Activated gamma-delta T cell (primary cell): ENCODE measurements at regions not wholly inside any gene's neighbourhood (a gene's known extent, or its start where the extent isn't known, plus 50 kb on each side); places are given as distances from the start of the nearest gene placed in this dataset.

ENCODE experiments used
- DNase-seq: peaks from one replicate; lab custom pipeline; 2025; lab: John Stamatoyannopoulos, UW

DNA sequence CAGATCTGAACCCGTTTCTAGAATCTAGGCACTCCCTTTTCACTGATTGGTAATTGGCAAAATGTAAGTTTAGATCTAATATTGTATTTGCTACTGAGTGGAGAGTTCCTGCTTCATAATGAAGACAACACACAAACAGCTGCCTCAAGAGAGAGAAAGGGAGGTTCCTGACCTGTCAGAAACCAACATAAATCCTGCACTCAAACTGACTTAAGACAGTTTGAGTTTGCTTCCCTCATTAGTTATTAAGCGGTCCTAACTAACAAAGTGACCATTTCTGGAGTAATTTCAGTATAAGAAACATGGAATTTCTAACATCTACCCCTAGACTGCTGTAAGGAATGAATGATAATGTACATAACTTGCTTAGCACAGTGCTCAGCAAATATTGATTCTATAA is 191.2 kb downstream of the METTL4 start:
- DNase-seq: no peak

- DNase-seq: no peak
Measured at GRCh38 chr18:2381539-2381938, 189.8 kb downstream of the METTL4 start.

DNA sequence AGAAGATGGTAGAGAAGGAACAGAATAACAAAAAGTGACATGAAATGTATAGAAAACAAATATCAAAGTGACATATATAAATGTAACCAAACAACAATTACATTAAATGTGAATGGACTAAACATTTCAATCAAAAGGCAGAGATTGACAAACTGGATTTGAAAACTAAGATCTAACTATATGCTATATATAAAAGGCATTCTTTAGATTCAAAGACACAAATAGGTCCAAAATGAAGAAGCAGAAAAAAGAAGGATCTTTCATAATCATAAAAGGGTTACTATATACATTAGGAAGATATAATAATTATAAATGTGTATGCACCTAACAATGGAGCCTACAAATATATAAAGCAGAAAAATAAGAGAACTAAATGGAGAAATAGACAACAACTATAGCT is 183.7 kb downstream of the METTL4 start:
- DNase-seq: no peak

- no peak for DNase-seq
Measured at GRCh38 chr18:2390158-2390557, 181.1 kb downstream of the METTL4 start.

GRCh38 chr18:2391470-2391869 is 179.8 kb downstream of the METTL4 start:
- no peak for DNase-seq

DNA sequence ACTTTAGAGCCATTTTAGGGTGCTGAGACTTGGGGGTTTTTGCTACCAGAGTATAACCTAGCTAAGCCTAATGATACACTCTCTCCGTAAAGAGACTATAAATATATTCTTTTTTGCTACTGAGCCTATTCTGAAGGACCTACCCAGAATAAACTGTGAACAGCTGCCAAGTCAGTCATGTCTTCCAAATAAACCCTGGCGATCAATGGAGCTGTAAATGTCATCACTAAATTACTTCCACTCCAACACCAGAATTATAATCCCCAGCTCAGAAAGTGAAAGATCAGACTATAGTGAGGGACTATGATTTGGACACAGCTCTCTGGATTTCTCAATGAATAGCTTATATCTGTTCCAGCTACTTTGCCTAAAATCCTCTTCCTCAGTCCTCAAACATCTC is 178.9 kb downstream of the METTL4 start:
- no peak for DNase-seq

- no peak for DNase-seq
Measured at GRCh38 chr18:2394684-2395083, 176.6 kb downstream of the METTL4 start.

GRCh38 chr18:2395427-2396161 is 175.7 kb downstream of the METTL4 start:
- DNase-seq: no peak

DNA sequence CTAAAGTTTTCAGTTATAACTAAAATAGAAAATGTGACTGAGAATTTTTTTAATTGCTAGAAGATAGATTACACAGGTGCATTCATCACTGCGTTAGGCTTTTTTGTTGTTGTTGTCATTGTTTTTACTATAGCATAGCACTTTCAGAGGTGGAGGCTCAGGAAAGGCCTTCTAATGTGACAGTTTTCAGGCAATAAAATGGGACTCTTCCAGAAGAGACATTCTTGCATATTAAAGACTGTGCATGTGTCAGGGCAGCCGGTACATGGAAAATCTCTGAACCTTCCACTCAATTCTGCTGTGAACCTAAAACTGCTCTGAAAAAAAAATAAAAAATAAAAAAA is 175.2 kb downstream of the METTL4 start:
- no peak for DNase-seq

- no peak for DNase-seq
Measured at GRCh38 chr18:2400701-2401196, 170.6 kb downstream of the METTL4 start.

DNA sequence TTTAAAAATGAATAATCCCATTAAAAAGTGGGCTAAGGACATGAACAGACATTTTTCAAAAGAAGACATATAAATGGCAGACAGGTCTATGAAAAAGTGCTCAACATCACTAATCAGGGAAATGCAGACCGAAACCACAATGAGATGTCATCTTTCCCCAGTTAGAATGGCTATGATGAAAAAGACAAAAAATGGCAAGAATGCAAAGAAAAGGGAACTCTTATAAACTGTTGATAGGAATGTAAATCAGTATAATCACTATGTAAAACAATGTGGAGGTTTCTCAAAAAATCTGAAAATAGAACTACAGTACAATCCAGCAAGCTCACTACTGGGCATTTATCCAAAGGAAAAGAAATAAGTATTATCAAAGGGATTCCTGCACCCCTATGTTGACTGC is 169.2 kb downstream of the METTL4 start:
- no peak for DNase-seq

GRCh38 chr18:2406544-2406943 is 164.8 kb downstream of the METTL4 start:
- no peak for DNase-seq

GRCh38 chr18:2407961-2408360 is 163.3 kb downstream of the METTL4 start:
- DNase-seq: no peak

DNA sequence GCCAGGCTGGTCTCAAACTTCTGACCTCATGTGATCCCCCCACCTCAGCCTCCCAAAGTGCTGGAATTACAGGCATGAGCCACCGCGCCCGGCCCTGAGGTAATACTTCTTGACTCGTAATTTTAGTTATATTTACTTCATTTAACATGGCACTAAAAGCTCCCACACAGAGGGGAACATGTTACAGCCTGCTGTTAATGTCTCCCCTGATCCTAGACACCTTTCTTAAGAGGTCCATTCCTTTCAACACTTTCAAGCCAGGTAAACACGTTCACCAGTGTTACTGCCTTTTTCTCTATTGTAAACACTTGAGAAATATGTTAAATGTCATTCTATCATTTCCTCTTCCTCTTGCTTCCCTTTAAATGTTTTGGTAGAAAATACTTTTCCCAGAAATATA is 161.4 kb downstream of the METTL4 start:
- no peak for DNase-seq

- DNase-seq: no peak
Measured at GRCh38 chr18:2410688-2411087, 160.6 kb downstream of the METTL4 start.

- DNase-seq: no peak
Measured at GRCh38 chr18:2411381-2411960, 159.8 kb downstream of the METTL4 start.

DNA sequence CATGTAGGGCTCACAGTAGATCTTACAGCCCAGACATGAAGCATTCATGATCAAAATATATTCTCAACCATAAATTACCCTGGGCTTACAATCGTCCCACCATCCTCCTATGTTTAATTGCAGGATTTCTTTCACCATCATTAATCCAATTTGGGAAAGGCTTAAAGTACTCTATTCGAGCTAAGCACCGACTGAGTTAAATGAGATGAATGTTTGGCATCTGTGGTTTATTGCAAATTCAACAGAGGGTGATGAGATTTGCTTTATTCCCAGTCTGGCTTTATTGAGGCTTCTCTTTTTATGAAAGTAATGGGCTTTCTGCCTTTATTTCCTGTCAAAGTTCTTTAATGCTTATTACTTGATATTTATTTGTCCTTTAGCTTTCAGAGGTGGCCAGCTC is 159.0 kb downstream of the METTL4 start:
- no peak for DNase-seq

DNA sequence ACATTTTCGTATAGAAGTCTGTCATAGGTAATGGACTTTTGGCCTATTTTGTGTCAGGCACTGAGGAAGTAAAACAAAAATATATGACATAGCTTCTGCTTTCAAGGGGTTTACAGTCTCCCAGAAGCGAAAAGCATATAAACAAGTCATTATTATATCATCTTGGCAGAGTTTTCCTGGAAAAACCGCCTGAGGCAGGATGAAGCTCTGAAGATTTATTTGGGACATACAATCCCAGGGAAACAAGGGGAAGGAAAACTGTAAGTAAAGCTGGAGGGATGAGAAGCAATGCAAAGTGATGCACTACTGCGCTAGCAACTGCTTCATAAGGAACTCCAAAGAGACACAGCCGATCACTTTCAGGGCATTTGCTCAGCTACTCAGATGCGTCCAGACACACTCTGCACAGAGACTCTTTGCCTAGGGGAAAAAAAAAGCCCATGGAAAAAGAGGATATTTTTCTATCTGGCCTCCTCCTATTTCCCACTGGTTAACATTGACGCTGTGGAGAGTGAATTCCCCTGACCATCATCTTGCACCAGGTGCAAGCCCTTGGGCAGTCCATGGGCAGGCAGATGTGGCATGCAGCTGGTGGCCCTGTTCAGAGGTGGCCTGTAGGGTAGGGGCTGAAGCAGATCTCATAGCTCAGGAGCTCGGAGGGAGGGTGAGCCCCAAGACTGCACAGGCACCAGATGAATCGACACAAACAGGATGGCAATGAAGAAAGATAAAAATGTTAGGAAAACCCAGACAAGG is 158.1 kb downstream of the METTL4 start:
- no peak for DNase-seq

DNA sequence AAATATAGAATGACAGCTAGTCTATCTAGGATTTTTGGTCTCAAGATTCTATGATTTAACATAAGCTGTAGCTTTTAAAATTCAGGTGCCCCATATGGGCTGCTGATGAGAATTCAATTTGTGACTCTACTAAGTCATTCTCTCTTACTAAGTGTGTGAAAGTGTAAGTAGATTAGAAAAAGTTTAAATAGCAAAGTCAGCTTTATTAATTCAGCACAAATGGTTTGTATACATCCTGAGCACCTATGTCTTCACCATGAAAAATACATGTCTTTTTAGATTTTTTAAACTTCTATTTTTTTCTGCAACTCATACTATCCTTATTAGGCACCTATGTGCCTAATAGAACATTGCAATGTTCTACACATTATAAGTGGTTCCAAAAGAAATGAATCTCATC is 157.1 kb downstream of the METTL4 start:
- no peak for DNase-seq

- DNase-seq: no peak
Measured at GRCh38 chr18:2415656-2416055, 155.6 kb downstream of the METTL4 start.

DNA sequence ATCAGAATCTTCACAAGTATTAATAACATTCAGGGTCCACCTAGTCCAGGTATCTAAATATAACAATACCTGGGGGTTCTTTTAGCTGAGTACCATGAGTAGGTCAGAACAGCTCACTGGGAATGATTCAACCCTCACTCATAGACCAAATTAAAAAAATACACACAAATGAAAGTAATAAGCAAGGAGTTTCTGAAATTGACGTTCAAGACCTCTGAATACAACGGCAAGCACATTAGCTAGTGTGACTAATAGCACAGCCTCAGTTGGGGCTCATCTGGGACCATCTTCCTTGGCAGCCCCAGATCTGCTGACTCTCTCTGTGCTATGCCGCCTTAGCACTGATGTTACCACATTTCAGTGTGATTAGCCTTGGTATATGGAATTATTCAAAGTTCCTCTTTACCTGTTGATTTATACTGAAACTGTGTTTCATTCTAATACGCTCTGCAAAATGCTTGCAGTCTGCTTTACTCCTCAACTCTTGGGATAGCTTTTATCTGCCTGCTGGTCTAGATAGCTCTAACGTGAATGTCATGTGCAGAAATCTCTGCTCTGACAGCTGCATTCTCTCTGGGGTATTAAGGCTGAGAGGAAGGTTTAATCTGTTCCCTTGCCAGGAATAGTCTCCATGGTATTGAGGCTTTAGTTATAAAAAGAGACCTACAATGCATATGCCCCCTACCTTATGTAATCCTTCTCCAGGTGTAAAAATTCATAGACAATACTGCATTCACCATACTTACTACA is 153.3 kb downstream of the METTL4 start:
- no peak for DNase-seq

- DNase-seq: no peak
Measured at GRCh38 chr18:2420367-2420766, 150.9 kb downstream of the METTL4 start.
